ENCODE measurements at regions not wholly inside any gene's neighbourhood (a gene's known extent, or its start where the extent isn't known, plus 50 kb on each side); places are given as distances from the start of the nearest gene placed in this dataset.

DNA sequence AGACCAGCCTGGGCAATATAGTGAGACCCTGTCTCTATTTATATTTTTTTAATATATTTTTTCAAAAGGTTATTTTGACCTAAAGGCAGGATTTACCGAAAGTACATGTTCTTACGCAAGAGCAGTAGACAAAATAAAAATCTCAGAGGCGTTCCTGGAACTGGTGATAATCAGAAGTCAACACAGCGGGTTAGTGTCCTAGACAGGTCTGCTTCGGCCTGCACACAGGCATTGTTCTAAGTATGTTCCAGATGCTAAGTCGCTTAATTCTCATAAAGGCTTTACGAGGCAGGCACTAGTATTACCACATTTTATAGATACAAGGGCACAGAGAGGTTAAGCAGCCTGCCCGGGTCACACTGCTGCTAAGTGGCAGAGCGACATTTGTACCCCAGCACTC lies 56.9 kb upstream of the SLC25A33 start:
- H3K27ac ChIP-seq = no peak overlapping the region
- TF ChIP-seq, protein P1, sequence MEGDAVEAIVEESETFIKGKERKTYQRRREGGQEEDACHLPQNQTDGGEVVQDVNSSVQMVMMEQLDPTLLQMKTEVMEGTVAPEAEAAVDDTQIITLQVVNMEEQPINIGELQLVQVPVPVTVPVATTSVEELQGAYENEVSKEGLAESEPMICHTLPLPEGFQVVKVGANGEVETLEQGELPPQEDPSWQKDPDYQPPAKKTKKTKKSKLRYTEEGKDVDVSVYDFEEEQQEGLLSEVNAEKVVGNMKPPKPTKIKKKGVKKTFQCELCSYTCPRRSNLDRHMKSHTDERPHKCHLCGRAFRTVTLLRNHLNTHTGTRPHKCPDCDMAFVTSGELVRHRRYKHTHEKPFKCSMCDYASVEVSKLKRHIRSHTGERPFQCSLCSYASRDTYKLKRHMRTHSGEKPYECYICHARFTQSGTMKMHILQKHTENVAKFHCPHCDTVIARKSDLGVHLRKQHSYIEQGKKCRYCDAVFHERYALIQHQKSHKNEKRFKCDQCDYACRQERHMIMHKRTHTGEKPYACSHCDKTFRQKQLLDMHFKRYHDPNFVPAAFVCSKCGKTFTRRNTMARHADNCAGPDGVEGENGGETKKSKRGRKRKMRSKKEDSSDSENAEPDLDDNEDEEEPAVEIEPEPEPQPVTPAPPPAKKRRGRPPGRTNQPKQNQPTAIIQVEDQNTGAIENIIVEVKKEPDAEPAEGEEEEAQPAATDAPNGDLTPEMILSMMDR (conservative IDR thresholded peaks at IDR 0.05; ENCODE audit: low read depth) = no peak
- ChIA-PET CTCF (interaction anchor here (0.7 kb wide), 1 partner anchor 309 kb away, joined by 3 read pairs; no protein-coding TSS in a partner anchor), POLR2A (ENCODE audit: low non-redundant PET) (no interaction called here)
- no peak for DNase-seq (ENCODE audit: low spot score)

GRCh38 chr1:9482816-9483572 lies 56.3 kb upstream of the SLC25A33 start:
- POLR2A ChIA-PET (ENCODE audit: low non-redundant PET) = no interaction called here
- no peak overlapping the region for H3K27ac ChIP-seq
- CTCF ChIA-PET = interaction anchor here (0.7 to 1.3 kb wide), 2 partner anchors 27 to 310 kb away, joined by 3 to 4 read pairs; no protein-coding TSS in a partner anchor
- DNase-seq (ENCODE audit: low spot score) = no peak
- TF ChIP-seq, protein P1 (conservative IDR thresholded peaks at IDR 0.05; ENCODE audit: low read depth) = no peak

- TF ChIP-seq, protein P1 (conservative IDR thresholded peaks at IDR 0.05; ENCODE audit: low read depth) = no peak
- ChIA-PET POLR2A (ENCODE audit: low non-redundant PET) (interaction anchor here (0.6 kb wide), 1 partner anchor 111 kb away, joined by 3 read pairs; no protein-coding TSS in a partner anchor), CTCF (interaction anchor here (0.7 kb wide), 1 partner anchor 8 kb away, joined by 4 read pairs; no protein-coding TSS in a partner anchor)
- no peak for DNase-seq (ENCODE audit: low spot score)
- H3K27ac ChIP-seq = no peak overlapping the region
Measured at GRCh38 chr1:9486466-9487140, 52.7 kb upstream of the SLC25A33 start.

All from RWPE1 (cell line).